Suprapubic skin (tissue), 4 donors: ENCODE measurements at regions not wholly inside any gene's neighbourhood (a gene's known extent, or its start where the extent isn't known, plus 50 kb on each side); places are given as distances from the start of the nearest gene placed in this dataset.

ENCODE experiments used
- EP300 ChIP-seq: sonication (generic); formaldehyde crosslinking; IDR thresholded peaks from one replicate; pipeline ENCODE4 v1.6.1; 2017; ENCODE audit warnings: antibody characterized with exemption
- POLR2A ChIP-seq, 2 donors: fragments of 450-650 bp; IDR thresholded peaks; one replicate each; pipeline ENCODE4 v1.6.1; 2017; ENCODE audit warnings: antibody characterized with exemption in 2 of 2, mild to moderate bottlenecking in 2 of 2, moderate library complexity in 2 of 2
- POLR2AphosphoS5 ChIP-seq, 3 donors: sonication (generic); formaldehyde crosslinking; IDR thresholded peaks; one replicate each; pipeline ENCODE4 v1.6.1; 2017; ENCODE audit warnings: antibody characterized with exemption in 3 of 3
- TF ChIP-seq, protein P1 (sequence below), 2 donors: fragments of 200-600 bp in 1 of 2; fragments of 450-650 bp in 1 of 2; sonication (generic) in 1 of 2; IDR thresholded peaks; one replicate each; pipeline ENCODE4 v1.5.1; 2016 to 2019; ENCODE audit warnings: antibody characterized with exemption in 2 of 2, mild to moderate bottlenecking in 1 of 2, moderate library complexity in 1 of 2

GRCh38 chr7:125399408-125399807, 469.8 kb upstream of the POT1 start:
- TF ChIP-seq, protein P1, sequence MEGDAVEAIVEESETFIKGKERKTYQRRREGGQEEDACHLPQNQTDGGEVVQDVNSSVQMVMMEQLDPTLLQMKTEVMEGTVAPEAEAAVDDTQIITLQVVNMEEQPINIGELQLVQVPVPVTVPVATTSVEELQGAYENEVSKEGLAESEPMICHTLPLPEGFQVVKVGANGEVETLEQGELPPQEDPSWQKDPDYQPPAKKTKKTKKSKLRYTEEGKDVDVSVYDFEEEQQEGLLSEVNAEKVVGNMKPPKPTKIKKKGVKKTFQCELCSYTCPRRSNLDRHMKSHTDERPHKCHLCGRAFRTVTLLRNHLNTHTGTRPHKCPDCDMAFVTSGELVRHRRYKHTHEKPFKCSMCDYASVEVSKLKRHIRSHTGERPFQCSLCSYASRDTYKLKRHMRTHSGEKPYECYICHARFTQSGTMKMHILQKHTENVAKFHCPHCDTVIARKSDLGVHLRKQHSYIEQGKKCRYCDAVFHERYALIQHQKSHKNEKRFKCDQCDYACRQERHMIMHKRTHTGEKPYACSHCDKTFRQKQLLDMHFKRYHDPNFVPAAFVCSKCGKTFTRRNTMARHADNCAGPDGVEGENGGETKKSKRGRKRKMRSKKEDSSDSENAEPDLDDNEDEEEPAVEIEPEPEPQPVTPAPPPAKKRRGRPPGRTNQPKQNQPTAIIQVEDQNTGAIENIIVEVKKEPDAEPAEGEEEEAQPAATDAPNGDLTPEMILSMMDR (IDR thresholded peaks at IDR 0.05), result no peak
- no peak for TF ChIP-seq EP300
- TF ChIP-seq POLR2A (IDR thresholded peaks at IDR 0.05), result no peak
- TF ChIP-seq POLR2AphosphoS5 (IDR thresholded peaks at IDR 0.05), result no peak
